NCI-H187 (cell line): ENCODE measurements at regions not wholly inside any gene's neighbourhood (a gene's known extent, or its start where the extent isn't known, plus 50 kb on each side); places are given as distances from the start of the nearest gene placed in this dataset.
"Not testable (repeated sequence)": the region's sequence is repeated elsewhere in the genome, so short reads cannot be mapped to it uniquely, and the experiment has no call there.

Experiments
- DNase-seq, 2 experiments: peaks; one replicate each; lab custom pipeline; 2025; lab: John Stamatoyannopoulos, UW

GRCh38 chr6:94217836-94218235 is 798.5 kb upstream of the EPHA7 start:
- no peak for DNase-seq

DNA sequence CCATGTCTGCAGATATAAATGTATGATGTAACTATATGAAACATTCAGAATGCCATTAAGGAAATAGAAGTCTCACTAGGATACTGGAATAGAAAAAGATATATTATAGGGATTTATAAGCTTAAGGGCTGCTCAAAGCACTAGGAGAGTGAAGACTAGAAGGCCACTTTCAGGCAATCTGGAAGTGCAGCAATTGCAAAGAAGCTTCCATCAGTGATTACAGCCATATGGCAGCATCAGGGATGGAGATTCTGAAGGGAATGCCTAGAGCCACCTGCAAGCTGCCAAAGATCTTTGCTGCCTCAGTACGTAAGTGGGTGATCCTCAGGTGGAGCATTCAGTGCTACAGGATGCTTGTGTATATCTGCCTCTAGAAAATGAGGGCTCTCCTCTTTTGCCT is 796.2 kb upstream of the EPHA7 start:
- DNase-seq = no peak

DNA sequence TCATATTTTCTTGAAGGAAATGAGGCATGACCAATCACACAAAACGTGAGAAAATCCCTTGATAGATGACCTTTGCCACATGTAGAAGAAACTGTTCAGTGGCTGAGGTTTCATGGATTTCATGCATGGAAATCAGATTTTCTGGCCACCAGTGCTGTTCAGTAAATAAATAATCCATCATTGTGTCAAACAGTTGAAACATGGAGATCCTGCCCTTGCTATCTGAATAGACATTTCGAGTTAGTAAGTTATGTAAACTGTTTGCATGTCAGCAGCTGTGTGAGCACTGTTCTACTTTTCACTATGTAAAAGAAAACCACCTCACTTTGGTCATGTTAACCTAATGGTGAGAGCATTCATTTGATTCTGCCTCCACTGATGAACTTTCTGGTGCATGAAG is 793.9 kb upstream of the EPHA7 start:
- no peak for DNase-seq

DNA sequence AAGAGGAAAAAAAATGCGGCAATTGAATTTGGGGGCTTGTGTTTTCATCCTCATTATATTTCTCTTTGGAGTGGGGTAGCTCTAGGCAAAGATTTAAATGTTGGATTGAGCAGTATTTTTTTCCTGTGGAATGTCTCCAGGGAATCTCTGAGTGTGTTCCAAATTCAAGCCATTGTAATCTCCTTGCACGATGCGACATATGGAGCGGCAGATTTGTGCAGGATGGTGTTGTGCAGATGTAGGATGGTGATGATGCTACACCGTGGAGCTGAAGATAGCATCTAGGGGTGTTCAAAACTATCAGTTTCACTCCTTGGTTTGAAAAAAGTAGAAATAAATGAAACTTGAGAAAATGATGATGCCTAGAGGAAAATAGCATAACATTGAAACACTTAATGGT is 777.5 kb upstream of the EPHA7 start:
- DNase-seq = no peak

- DNase-seq = no peak
Measured at GRCh38 chr6:94190030-94190429, 770.7 kb upstream of the EPHA7 start.

GRCh38 chr6:94184666-94185464 is 765.5 kb upstream of the EPHA7 start:
- no peak for DNase-seq

DNA sequence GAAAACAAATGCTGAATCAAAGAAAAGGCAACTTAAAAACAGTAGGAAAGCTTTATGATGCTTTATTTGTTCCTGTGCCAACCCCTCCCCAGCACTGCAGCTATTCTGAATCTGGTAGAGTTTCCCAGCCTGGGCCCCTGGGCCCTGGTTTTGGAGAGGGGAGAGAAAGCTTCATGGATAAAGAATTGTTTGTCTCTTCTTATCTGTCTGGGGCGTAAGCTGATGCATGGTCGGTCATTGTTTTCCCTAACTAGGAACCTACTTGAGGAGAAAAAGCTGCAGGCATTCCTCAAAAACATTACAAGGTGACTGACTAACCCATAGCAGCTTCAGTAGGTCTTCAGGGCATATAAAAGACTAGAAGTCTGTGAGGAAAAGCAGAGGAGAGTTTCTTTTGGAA is 758.1 kb upstream of the EPHA7 start:
- no peak for DNase-seq

GRCh38 chr6:94175465-94175864 is 756.1 kb upstream of the EPHA7 start:
- DNase-seq = no peak

- DNase-seq = no peak
Measured at GRCh38 chr6:94163877-94164276, 744.5 kb upstream of the EPHA7 start.

- DNase-seq = no peak
Measured at GRCh38 chr6:94150886-94151285, 731.5 kb upstream of the EPHA7 start.

DNA sequence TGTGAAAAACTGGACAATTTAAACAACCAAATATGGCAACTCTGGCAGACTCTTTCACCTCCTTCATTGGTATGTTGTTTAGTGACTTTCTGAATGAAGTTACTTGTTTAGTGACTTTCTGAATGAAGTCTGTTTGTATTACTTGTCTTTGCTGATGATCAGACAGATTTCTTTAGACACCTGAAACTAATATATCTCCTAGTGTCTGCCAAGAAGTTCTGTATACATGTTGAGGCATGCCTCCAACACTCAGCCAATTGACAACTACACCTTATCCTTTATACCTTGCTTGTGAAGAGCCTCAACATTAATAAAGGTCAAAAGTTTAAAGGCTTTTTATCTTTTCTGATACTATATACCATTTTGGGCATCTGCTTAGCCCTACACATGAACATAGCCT is 725.4 kb upstream of the EPHA7 start:
- no peak for DNase-seq

DNA sequence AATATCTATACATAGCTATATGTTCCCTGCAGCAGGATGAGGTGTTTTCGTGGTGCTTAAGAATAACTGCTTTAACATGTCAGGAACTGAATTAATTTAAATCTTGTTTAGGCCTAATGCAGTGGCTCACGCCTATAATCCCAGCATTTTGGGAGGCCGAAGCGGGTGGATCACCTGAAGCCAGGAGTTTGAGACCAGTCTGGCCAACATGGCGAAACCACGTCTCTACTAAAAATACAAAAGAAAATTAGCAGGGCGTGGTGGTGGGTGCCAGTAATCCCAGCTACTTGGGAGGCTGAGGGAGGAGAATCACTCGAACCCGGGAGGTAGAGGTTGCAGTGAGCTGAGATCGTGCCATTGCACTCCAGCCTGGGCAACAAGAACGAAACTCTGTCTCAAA is 717.8 kb upstream of the EPHA7 start:
- not testable (repeated sequence) for DNase-seq

- no peak for DNase-seq
Measured at GRCh38 chr6:94133106-94133505, 713.7 kb upstream of the EPHA7 start.

DNA sequence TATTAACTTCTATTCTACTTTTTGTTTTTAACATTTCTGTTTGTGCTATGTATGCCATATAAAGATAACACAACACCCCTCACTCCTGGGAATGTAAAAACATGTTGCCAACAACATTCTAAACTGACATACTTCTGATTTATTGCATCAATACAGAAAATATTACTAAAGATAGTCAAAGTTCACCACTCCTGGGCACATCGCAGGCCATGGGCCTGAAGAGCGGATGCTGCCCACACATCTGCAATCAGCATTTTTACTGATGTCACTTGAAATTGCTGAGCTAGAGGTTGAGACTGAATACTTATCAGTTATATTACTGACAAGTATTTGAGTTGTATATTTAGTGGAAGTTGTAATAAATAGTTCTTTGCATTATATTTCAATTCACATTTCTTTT is 711.9 kb upstream of the EPHA7 start:
- no peak for DNase-seq

DNA sequence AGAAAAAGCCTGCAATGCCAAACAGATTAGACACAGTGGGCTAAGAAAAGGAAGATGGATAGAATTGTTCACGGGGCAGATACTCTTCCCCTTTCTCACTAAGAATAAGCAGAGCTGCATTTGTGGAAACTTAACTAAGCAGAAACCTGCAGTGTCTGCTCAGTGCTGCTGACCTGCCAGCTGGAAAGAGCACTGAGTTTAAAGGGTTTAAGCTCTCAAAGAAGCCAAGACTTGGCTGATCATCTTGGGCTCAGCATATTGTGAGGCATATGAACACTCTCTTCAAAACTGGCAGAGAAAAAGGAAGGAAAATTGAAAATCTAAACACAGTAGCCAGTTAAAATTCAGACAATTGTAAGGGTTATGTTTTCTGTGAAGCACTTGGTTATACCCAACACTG is 711.1 kb upstream of the EPHA7 start:
- no peak for DNase-seq

GRCh38 chr6:94129926-94130325 is 710.6 kb upstream of the EPHA7 start:
- no peak for DNase-seq

GRCh38 chr6:94127716-94128115 is 708.4 kb upstream of the EPHA7 start:
- no peak for DNase-seq

DNA sequence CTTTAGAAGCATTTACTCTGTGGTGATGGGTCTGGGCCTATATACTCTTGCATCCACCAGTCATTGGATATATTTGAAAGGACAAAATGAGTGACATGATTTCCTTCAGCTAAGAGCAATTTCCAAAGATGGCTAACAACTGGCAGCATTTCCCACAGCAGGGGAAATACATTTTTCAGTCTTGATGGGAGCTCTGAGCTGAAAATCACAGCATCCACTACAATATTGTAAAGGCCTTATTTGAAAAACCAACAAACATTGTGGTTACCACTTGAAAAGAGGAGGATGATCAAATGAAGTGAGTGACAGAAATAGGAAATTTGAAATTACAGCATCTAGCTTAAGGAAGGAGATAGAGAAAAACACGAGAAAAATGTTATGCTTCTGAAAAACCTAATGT is 705.0 kb upstream of the EPHA7 start:
- DNase-seq = no peak

DNA sequence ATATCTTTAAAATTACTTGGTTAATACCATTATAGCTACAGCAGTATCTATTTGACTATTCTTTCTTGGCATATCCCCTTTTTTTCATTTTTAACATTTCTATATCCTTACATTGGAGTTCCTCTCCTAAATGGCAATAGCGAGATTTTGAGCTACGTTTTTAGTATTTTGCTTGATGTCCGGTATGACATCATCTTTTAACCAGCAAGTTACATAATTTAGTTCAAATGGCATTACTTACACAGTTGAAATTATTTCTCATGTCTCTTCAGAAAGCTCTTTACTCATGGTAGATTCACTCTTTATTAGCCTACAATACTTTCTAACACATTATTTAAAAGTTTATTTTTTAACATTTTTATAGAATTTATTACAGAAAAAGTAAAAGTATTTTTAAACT is 701.7 kb upstream of the EPHA7 start:
- DNase-seq = no peak

DNA sequence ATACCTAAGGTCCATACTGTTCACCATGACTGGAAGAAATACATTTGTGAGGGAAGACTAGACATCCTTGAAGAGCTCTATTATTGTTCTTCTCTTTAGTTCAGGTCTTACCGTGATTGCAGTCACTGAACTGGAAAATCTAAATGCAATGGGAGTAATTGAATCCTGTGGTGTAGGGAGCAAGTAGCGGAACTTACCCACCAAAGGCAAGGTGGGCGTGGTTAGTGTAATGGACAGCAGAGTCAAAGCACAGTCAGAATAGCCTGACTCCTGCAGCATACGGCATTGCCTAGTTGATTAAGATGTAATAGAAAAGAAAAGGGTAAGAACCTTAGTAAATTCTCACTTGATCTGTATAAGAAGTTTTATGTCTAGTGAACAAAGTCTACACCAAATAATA is 679.7 kb upstream of the EPHA7 start:
- DNase-seq = no peak

- no peak for DNase-seq
Measured at GRCh38 chr6:94095961-94096360, 676.6 kb upstream of the EPHA7 start.

GRCh38 chr6:94089941-94090340 is 670.6 kb upstream of the EPHA7 start:
- DNase-seq = no peak

DNA sequence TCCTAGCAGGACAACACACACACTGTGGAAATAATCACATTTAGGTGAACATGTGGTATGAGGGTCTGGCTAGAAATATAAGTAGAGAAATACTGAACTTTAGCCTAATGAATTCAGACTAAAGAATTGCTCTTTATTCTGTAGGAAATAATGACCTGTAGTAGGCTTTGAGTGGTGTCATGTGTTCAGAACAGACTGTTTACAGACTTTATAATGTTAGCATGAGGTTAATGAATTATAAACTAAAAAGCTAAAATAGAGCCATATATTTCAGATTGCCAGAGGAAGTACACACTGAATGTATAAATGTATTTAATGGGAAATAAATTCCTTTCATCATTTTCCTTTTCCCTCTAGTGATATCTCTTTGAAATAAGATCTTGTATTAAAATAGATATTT is 669.5 kb upstream of the EPHA7 start:
- no peak for DNase-seq

DNA sequence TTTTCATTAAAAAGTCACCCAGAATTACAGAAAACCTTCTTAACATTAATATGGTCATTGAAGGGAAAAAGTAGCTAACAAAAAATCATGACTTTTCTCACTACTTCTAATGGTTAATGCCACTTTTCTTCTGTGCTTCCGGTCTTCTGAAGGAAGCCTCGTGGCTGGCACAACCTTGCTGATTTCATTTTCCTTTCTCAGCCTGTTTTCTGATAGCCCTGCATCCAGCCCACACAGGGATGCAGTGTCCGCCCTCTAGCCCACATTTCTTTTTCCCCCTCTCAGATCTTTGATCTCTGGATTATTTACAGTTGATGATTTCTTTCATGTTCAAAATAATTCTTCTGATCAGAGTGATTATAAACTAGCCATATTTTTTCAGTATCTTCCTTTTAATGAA is 655.4 kb upstream of the EPHA7 start:
- DNase-seq = no peak
